GM10266 (cell line): ENCODE measurements at regions not wholly inside any gene's neighbourhood (a gene's known extent, or its start where the extent isn't known, plus 50 kb on each side); places are given as distances from the start of the nearest gene placed in this dataset.

Experiments used
- DNase-seq: peaks from one replicate; pipeline ENCODE4 v3.0.0; 2012; ENCODE audit errors: extremely low spot score
- TF ChIP-seq, protein P1 (sequence below): IDR thresholded peaks from 2 replicates; pipeline ENCODE4 v1.5.1; 2012; ENCODE audit warnings: mild to moderate bottlenecking, low read depth; ENCODE audit not compliant: control insufficient read depth, insufficient read depth; ENCODE audit errors: missing control alignments

DNA sequence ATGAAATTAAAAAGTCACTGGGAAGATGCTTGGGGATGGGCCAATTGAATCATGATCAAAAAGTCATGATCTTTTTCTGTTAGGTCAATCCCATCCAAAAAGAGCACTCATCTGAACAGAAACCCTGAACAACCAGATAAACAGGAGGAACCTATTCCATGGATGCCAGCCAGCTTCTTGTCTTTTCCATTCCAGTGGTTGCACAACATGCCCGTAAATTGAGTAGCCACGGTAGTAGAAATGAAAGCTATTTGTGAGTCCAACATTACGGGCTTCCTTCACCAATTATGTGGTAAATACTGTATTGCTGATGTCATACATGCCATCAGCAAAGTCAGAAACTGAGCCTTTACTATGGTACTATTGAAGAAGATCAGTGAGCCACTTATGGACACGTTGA, 982.4 kb upstream of the HS3ST1 start:
- no peak for DNase-seq
- TF ChIP-seq, protein P1, sequence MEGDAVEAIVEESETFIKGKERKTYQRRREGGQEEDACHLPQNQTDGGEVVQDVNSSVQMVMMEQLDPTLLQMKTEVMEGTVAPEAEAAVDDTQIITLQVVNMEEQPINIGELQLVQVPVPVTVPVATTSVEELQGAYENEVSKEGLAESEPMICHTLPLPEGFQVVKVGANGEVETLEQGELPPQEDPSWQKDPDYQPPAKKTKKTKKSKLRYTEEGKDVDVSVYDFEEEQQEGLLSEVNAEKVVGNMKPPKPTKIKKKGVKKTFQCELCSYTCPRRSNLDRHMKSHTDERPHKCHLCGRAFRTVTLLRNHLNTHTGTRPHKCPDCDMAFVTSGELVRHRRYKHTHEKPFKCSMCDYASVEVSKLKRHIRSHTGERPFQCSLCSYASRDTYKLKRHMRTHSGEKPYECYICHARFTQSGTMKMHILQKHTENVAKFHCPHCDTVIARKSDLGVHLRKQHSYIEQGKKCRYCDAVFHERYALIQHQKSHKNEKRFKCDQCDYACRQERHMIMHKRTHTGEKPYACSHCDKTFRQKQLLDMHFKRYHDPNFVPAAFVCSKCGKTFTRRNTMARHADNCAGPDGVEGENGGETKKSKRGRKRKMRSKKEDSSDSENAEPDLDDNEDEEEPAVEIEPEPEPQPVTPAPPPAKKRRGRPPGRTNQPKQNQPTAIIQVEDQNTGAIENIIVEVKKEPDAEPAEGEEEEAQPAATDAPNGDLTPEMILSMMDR: no peak

DNA sequence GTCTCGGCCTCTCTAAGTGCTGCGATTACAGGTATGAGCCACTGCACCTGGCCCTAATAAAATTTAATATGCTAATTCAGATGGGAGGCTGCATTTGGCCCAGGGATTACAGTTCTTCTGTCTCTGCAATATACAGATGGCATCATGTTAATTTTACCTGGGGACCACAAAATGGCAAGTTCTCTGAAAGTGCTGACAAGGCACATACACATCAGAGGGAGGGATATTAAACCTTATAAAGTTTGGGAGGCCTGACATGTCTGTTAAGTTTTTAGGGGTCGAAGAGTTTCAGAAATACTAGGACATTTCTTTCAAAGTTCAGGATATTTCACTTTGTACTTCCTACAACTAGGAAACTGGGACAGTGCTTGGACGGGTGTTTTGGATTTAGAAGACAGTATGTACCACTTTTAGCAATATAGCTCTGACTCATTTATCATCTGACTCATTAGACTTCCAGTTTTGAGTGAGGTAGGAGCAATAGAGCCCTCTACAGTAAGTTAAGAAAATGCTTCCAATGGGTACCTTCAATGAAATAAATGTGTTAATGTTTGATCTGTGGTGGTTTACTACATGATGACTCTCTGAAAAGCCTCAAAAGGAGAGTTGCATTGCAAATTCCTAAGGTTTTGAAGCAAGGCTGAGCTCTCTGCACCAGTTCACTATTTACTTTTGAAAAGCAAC, 981.0 kb upstream of the HS3ST1 start:
- TF ChIP-seq, protein P1: no peak
- DNase-seq: no peak

DNA sequence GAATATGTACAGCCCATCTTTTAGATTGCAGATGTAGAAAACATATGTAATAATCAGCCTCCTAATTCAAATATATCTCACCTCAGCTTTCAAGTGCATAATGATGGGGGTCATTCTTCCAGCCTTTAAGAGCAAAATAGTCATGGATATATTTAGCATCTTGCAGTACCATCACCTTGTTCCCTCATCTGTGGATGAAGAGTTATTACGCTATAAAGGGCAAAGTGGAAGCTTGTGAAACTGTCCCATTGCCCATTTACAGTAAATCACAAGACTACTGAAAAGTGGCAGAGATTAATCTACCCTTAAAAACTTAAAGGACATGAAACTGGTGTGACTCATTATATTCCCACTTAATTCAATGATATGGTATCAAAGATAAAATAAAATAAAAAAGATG, 979.7 kb upstream of the HS3ST1 start:
- TF ChIP-seq, protein P1: no peak
- no peak for DNase-seq

DNA sequence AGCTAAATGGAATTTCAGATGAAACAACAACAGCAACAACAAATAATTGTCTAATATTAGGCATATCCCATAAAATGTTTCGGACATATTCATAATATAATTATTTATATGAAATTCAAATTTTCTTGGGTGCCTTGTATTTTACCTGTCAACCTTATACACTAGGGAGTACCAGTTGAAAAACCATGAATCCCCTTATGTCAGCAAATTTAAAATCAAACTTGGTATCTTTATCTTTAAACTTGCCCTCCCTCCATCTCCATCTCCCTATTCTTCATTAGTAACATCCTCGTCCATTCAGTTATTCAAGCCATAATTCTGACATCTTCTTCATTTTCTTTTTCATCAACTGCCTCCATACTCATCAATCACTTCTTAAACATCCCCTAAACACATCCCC, 974.5 kb upstream of the HS3ST1 start:
- DNase-seq: no peak
- TF ChIP-seq, protein P1: no peak

DNA sequence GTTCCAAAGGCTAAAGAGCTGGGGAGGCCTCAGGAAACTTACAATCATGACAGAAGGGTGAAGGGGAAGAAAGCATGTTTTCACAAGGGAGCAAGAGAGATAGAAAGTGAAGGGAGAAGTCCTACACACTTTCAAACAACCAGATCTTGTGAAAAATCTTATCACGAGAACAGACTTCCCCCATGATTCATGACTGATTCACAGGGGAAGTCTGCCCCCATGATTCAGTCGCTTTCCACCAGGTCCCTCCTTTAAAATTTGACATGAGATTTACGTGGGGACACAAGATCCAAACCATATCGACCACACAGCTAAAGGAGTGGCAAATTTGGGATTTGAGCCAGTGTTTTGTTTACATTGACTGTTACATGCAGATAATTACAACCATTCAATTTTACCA, 971.1 kb upstream of the HS3ST1 start:
- TF ChIP-seq, protein P1: no peak
- DNase-seq: no peak

DNA sequence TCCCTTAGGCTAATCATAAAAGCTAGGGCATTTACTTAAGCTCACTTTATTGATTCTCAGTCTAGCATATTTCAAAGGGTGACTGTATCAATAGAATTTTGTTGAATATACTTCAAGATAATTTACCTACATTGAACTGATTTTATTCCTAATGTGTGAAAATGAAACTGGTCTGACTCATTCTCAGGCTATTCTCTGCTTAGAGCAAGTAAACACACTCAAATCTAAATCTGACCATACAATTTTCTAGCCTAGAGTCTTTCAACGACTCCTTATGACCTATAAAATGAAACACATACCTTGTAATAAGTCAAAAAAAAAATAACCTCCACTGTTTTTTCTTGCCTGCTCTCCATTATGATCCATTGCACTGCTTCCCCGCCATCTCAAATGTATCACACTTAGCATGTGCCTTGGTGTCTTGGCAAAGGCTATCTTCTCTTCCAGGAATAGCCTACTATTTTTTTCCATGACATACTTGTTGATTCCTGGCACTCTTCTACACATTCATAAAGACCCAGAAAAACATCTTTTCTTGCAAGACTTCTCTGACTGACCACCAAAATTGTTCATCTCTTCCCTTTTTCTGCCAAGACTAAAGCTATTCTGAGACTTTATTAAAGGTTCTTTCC, 965.1 kb upstream of the HS3ST1 start:
- TF ChIP-seq, protein P1: no peak
- no peak for DNase-seq

DNA sequence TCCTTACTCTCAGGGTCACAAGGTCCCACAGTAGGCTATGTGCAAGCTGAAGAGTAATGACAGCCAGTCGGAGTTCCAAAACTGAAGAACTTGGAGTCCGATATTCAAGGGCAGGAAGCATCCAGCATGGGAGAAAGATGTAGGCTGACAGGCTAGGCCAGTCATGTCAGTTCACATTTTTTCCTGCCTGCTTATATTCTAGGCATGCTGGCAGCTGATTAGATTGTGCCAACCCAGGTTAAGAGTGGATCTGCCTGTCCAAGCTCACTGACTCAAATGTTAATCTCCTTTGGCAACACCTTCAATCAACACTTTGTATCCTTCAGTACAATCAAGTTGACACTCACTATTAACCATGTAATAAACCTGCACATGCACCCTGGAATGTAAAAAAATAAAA, 960.9 kb upstream of the HS3ST1 start:
- TF ChIP-seq, protein P1: no peak
- DNase-seq: no peak
